GM12873 (cell line): ENCODE measurements at regions not wholly inside any gene's neighbourhood (a gene's known extent, or its start where the extent isn't known, plus 50 kb on each side); places are given as distances from the start of the nearest gene placed in this dataset.

Experiments used
- CTCF ChIP-seq: IDR thresholded peaks from 2 replicates; pipeline ENCODE4 v1.5.1; 2012; ENCODE audit warnings: low read depth, mild to moderate bottlenecking, moderate library complexity, low read length, control low read depth; ENCODE audit not compliant: insufficient read depth; ENCODE audit errors: missing control alignments

DNA sequence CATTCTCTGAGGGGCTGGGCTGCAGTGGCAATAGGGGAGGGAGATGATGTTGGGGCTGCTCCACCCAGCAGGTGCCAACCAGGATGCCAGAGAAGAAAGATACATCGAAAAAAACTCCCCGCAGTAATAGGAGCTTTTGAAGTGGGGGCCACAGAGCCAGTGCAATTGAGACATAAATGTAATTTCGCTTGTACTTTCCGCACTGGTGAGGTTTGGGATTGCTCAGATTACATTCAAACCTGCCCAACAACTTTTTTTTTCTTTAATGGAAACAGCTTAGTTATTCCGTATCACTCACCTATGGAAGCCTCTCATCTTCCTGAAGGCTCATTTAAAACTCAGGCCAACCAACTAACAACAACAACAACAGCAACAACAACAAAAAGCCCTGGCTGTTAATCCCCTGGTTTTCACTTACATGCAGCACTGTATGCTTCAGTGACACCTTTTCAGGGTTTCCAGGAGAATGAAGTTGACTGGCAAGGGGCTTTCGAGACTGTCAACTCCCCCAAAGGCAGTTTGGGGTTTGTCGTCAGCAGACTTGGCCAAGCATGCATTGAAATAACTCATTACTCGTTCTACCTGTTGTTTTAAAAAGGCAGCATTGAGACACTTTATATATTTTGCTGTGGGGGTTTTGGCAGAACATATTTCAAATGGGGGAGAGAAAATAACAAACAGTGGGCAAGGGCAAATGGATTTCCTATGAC is 163.8 kb downstream of the EBLN2 start:
- TF ChIP-seq CTCF: no peak

GRCh38 chr3:73225991-73226390 is 164.5 kb downstream of the EBLN2 start:
- no peak for TF ChIP-seq CTCF

DNA sequence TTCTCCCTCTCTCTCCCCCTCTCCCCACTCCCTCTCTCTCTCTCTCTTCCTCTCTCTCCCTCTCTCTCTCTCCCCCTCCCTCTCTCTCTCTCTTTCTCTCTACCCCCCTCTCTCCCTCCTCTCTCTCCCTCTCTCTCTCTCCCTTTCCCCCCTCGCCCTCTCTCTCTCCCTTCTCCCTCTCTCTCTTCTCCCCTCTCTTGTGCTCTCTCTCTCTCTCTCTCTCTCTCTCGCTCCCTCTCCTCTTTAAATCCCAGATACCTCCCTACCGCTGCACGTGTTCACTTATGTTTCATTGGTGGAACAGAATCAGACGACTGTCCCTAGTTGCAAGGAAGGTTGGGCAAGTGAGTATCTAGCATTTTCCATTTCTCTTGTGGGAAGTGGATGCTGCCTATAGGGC is 166.5 kb downstream of the EBLN2 start:
- no peak for TF ChIP-seq CTCF

GRCh38 chr3:73228437-73228836 is 167.0 kb downstream of the EBLN2 start:
- TF ChIP-seq CTCF: no peak

DNA sequence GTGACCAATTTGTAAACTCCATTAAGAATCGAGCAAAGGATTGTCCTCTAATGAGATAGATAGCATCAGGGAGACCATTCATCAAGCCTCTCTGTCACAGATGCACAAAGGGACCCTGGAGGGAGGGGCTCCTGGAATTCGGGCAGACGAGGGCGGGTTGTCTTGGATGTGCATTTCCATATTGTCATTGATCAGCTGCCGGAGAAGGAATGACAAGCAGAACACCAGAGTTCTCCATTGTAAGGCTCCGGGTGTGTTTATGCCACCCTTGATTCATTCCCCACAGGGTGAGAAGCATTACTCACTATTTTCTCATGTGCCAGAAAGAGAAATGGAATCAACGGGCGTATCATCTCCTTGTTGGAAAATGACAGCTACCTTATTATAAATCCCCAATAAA is 167.5 kb downstream of the EBLN2 start:
- TF ChIP-seq CTCF: no peak

DNA sequence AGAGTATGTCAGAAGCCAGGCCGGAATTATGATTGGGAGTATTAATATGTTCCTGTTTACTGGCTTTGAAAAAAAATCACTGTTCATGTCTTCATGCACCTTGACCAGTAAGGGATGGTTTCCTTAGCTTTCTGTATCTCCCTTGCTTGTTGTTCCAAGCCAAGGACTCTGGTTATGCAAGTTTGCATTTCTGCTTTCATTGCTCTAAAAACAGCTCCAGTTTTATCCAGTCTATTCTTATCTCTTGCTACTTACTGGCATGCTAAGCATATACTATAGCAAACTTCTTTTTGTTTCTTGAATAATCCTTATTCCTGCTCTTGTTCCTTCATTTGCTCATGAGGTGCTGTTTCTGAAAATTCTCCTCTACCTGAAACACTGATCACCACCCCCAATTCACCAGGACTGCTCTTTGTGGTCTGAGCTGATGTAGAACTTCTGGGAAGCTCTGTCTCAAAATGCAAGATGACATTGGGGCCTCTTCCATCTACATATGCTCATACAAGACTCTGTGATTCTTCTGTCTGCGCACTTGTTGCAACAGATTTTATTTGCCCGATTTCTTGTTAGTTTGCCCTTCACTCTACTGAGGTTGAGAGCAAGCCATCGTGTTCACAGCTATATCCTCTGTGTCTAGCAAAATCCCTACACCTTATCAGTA is 173.0 kb downstream of the EBLN2 start:
- TF ChIP-seq CTCF: no peak

DNA sequence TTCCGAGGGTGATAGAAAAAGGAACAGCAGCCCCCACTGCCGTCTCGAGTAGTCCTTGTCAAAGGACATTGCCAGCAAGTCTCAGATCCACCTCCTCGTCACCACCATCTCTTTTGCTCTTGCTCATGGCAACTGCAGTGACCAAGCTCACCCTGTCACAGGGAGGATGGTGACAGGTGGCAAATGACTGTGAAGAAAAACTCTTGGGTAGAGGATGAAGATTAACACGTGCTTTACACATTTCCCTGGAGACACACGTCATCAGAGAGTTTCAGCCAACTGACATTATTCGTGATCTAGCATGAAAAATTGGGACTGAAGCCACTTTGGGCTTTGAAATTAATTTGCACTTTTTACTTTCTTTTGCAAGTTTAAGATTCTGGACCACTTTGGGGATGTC is 174.3 kb downstream of the EBLN2 start:
- no peak for TF ChIP-seq CTCF
